Fibroblast of lung (primary cell): ENCODE measurements at regions not wholly inside any gene's neighbourhood (a gene's known extent, or its start where the extent isn't known, plus 50 kb on each side); places are given as distances from the start of the nearest gene placed in this dataset.

Experiments
- DNase-seq, 2 donors: peaks; one replicate each; pipeline versions ENCODE4 v3.0.0 to v3.0.0-alpha.2; 2010; ENCODE audit warnings: low read depth in 2 of 2
- H2AFZ ChIP-seq: 2 replicates; pipeline ENCODE4 v1.5.1; 2012; ENCODE audit warnings: low read length, control low read depth, inconsistent platforms
- H3K27ac ChIP-seq: 2 replicates; pipeline ENCODE4 v1.5.1; 2011; ENCODE audit warnings: low read length, control low read depth; ENCODE audit not compliant: insufficient read depth
- H3K27me3 ChIP-seq: 2 replicates; pipeline ENCODE4 v1.5.1; 2011; ENCODE audit warnings: mild to moderate bottlenecking, low read length; ENCODE audit not compliant: control insufficient read depth, insufficient read depth
- H3K36me3 ChIP-seq: 2 replicates; pipeline ENCODE4 v1.5.1; 2011; ENCODE audit warnings: low read length; ENCODE audit not compliant: control insufficient read depth, insufficient read depth
- H3K4me1 ChIP-seq: 2 replicates; pipeline ENCODE4 v1.5.1; 2011; ENCODE audit warnings: low read length; ENCODE audit not compliant: control insufficient read depth, insufficient read depth; ENCODE audit errors: extremely low read depth
- H3K4me2 ChIP-seq: 2 replicates; pipeline ENCODE4 v1.5.1; 2011; ENCODE audit warnings: low read length, control low read depth; ENCODE audit not compliant: insufficient read depth; ENCODE audit errors: extremely low read depth
- H3K4me3 ChIP-seq, 4 experiments: fragments of 200-600 bp in 1 of 4; sonication (generic) in 1 of 4; replicated peaks in 1 of 4; 2 replicates each; pipeline ENCODE4 v1.5.1; 2011 to 2016; ENCODE audit warnings: low read length in 4 of 4, low read depth in 3 of 4, mild to moderate bottlenecking in 3 of 4, control low read depth in 2 of 4, inconsistent platforms in 1 of 4, mixed read lengths in 1 of 4; ENCODE audit not compliant: insufficient read depth in 1 of 4; ENCODE audit errors: control extremely low read depth in 1 of 4
- H3K79me2 ChIP-seq: 2 replicates; pipeline ENCODE4 v1.5.1; 2012; ENCODE audit warnings: mild to moderate bottlenecking, low read length, inconsistent platforms; ENCODE audit not compliant: control insufficient read depth, insufficient read depth
- H3K9ac ChIP-seq: 2 replicates; pipeline ENCODE4 v1.5.1; 2011; ENCODE audit warnings: mild to moderate bottlenecking, low read length, control low read depth; ENCODE audit not compliant: insufficient read depth
- H3K9me3 ChIP-seq: 2 replicates; pipeline ENCODE4 v1.5.1; 2012; ENCODE audit warnings: low read depth, low read length; ENCODE audit not compliant: control insufficient read depth, insufficient read depth
- H4K20me1 ChIP-seq: 2 replicates; pipeline ENCODE4 v1.5.1; 2011; ENCODE audit warnings: low read length; ENCODE audit not compliant: control insufficient read depth, insufficient read depth; ENCODE audit errors: extremely low read depth
- EZH2 ChIP-seq: IDR thresholded peaks from 2 replicates; pipeline ENCODE4 v1.5.1; 2012; ENCODE audit warnings: low read length, control low read depth, mild to moderate bottlenecking; ENCODE audit errors: missing control alignments
- TF ChIP-seq, protein P1 (sequence below), 2 donors: IDR thresholded peaks in 1 of 2; conservative IDR thresholded peaks in 1 of 2; 1 replicate in 1 of 2; 2 replicates in 1 of 2; pipeline ENCODE4 v1.5.1; 2011 to 2012; ENCODE audit warnings: low read length in 2 of 2, control low read depth in 1 of 2, inconsistent platforms in 1 of 2, low read depth in 1 of 2, mild to moderate bottlenecking in 1 of 2

DNA sequence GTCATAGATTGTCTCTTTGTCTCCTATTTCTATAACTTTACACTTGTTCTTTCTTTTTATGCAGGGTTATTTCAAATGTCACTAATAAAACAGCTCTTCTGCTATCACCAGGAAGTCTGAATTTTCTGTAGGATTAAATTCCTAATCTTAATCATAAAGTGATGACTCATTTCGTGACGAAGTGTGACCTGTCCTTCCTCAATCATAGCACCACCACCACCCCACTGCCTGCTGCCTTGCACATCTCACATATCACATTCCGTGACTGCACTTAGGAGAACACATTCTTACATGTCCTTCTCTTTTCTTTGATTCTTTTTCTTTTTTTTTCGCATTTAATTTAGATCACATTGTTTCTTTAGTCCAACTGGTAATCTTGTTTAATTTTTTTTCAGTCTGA is 57.7 kb upstream of the UGT2B7 start:
- Histone ChIP-seq H3K27me3 (no peaks in the 10 kb centered on the region), H2AFZ (no peak overlapping the region), H3K4me1 (no peaks in the 10 kb centered on the region), H4K20me1 (no peaks in the 10 kb centered on the region), H3K79me2 (no peaks in the 10 kb centered on the region), H3K4me2 (no peak overlapping the region), H3K4me3 (no peak overlapping the region), H3K9ac (no peak overlapping the region), H3K27ac (no peak overlapping the region), H3K9me3 (no peaks in the 10 kb centered on the region), H3K36me3 (no peaks in the 10 kb centered on the region)
- TF ChIP-seq, protein P1, sequence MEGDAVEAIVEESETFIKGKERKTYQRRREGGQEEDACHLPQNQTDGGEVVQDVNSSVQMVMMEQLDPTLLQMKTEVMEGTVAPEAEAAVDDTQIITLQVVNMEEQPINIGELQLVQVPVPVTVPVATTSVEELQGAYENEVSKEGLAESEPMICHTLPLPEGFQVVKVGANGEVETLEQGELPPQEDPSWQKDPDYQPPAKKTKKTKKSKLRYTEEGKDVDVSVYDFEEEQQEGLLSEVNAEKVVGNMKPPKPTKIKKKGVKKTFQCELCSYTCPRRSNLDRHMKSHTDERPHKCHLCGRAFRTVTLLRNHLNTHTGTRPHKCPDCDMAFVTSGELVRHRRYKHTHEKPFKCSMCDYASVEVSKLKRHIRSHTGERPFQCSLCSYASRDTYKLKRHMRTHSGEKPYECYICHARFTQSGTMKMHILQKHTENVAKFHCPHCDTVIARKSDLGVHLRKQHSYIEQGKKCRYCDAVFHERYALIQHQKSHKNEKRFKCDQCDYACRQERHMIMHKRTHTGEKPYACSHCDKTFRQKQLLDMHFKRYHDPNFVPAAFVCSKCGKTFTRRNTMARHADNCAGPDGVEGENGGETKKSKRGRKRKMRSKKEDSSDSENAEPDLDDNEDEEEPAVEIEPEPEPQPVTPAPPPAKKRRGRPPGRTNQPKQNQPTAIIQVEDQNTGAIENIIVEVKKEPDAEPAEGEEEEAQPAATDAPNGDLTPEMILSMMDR (conservative IDR thresholded peaks at IDR 0.05 in 1 of 2, IDR thresholded peaks at IDR 0.05 in 1 of 2; ENCODE audit: low read depth in 1 of 2, low read length in 2 of 2), result no peak
- TF ChIP-seq EZH2, result no peak
- DNase-seq, result peak in 1 of 2 donors; percentile 10

DNA sequence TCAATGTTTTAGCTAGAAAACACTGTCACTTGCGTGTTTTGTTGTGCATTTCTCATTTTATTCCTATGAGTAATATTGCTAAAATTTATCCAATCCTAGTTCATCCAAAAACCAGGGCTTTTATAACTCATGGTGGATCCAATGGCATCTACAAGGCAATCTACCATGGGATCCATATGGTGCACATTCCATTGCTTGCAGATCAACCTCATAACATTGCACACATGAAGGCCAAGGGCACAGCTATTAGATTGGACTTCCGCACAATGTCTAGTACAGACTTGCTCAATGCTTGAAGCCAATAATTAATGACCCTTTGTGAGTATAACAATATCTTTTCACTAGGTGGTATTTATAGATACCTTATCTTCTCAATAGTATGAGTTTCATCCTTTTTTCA is 57.2 kb upstream of the UGT2B7 start:
- DNase-seq, result peak in 1 of 2 donors; percentile 25
- Histone ChIP-seq H3K27me3 (no peaks in the 10 kb centered on the region), H2AFZ (no peak overlapping the region), H3K4me1 (no peaks in the 10 kb centered on the region), H3K4me2 (no peak overlapping the region), H3K27ac (no peak overlapping the region), H4K20me1 (no peaks in the 10 kb centered on the region), H3K9ac (no peak overlapping the region), H3K4me3 (no peak overlapping the region), H3K9me3 (no peaks in the 10 kb centered on the region), H3K79me2 (no peaks in the 10 kb centered on the region), H3K36me3 (no peaks in the 10 kb centered on the region)
- no peak for TF ChIP-seq EZH2
- TF ChIP-seq, protein P1 (conservative IDR thresholded peaks at IDR 0.05 in 1 of 2, IDR thresholded peaks at IDR 0.05 in 1 of 2; ENCODE audit: low read depth in 1 of 2, low read length in 2 of 2), result no peak

DNA sequence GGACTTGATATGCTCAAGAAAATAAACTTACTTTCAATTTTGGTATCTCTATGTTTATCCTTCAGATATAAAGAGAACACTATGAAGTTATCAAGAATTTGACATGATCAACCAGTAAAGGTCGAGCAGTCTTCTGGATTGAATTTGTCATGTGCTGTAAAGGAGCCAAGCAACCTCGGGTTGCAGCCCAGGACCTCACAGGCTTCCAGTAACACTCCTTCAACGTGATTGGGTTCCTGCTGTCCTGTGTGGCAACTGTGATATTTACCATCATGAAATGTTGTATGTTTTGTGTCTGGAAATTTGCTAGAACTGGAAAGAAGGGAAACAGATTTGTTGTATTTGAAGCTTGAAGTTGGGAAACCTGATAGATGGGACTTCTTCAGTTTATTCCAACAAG is 52.0 kb upstream of the UGT2B7 start:
- Histone ChIP-seq H3K4me2 (no peak overlapping the region), H3K4me3 (no peak overlapping the region), H3K4me1 (no peaks in the 10 kb centered on the region), H2AFZ (no peak overlapping the region), H3K27me3 (no peaks in the 10 kb centered on the region), H3K36me3 (no peaks in the 10 kb centered on the region), H4K20me1 (no peaks in the 10 kb centered on the region), H3K79me2 (no peaks in the 10 kb centered on the region), H3K9me3 (no peaks in the 10 kb centered on the region), H3K27ac (no peak overlapping the region), H3K9ac (no peak overlapping the region)
- DNase-seq, result peak in 1 of 2 donors; percentile 14
- TF ChIP-seq EZH2, result no peak
- TF ChIP-seq, protein P1 (conservative IDR thresholded peaks at IDR 0.05 in 1 of 2, IDR thresholded peaks at IDR 0.05 in 1 of 2; ENCODE audit: low read depth in 1 of 2, low read length in 2 of 2), result no peak
